ENCODE measurements at regions not wholly inside any gene's neighbourhood (a gene's known extent, or its start where the extent isn't known, plus 50 kb on each side); places are given as distances from the start of the nearest gene placed in this dataset.
"Not testable (repeated sequence)": the region's sequence is repeated elsewhere in the genome, so short reads cannot be mapped to it uniquely, and the experiment has no call there.

DNA sequence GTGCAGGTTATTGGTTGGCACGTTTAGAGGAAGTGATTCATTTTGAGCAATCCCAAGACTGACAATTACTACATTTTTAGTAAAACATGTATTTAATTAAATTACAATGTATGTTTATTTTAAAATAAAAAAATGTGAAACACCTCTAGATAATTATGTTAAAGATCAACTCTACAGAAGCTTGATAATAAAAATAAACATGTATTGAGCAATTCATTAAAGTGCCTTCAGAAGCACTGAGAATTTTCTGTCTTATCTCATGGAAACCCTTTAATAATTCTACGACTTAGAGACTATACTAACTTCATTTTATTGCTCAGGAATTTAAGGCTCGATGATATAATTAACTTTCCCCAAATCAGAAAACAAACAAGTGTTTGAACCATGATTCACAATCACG is 208.0 kb upstream of the BRINP3 start:
- H3K36me3 Mint-ChIP-seq = no peaks in the 10 kb centered on the region
- no peaks in the 10 kb centered on the region for H3K36me3 ChIP-seq (ENCODE audit: control insufficient read depth, insufficient read depth, low read length)
- H3K4me1 Mint-ChIP-seq = no peaks in the 10 kb centered on the region
- ATAC-seq (no peak), DNase-seq (no peak)
- H3K27me3 Mint-ChIP-seq (ENCODE audit: low read depth in 2 of 2) = no peaks in the 10 kb centered on the region
- 81% methylated on average over 3 of the region's 4 CpGs for WGBS (ENCODE audit: insufficient coverage)
- H3K4me3 ChIP-seq (ENCODE audit: low read length) = no peak overlapping the region
- intact Hi-C loops (cut with micrococcal nuclease) = no loop called here
- no peak overlapping the region for H3K27ac Mint-ChIP-seq
- no peak overlapping the region for H3K4me3 Mint-ChIP-seq
- no peak overlapping the region for H3K27ac ChIP-seq (ENCODE audit: low read length)
- no peaks in the 10 kb centered on the region for H3K9me3 ChIP-seq (ENCODE audit: control insufficient read depth, insufficient read depth, low read length)
- TF ChIP-seq, protein P1, sequence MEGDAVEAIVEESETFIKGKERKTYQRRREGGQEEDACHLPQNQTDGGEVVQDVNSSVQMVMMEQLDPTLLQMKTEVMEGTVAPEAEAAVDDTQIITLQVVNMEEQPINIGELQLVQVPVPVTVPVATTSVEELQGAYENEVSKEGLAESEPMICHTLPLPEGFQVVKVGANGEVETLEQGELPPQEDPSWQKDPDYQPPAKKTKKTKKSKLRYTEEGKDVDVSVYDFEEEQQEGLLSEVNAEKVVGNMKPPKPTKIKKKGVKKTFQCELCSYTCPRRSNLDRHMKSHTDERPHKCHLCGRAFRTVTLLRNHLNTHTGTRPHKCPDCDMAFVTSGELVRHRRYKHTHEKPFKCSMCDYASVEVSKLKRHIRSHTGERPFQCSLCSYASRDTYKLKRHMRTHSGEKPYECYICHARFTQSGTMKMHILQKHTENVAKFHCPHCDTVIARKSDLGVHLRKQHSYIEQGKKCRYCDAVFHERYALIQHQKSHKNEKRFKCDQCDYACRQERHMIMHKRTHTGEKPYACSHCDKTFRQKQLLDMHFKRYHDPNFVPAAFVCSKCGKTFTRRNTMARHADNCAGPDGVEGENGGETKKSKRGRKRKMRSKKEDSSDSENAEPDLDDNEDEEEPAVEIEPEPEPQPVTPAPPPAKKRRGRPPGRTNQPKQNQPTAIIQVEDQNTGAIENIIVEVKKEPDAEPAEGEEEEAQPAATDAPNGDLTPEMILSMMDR (IDR thresholded peaks at IDR 0.05) = no peak
- peaks cover 11 to 12% of the 10 kb centered on the region in 2 donors for H3K9me3 Mint-ChIP-seq
- no peaks in the 10 kb centered on the region for H3K4me1 ChIP-seq (ENCODE audit: control insufficient read depth, insufficient read depth, low read length)
- no peaks in the 10 kb centered on the region for H3K27me3 ChIP-seq (ENCODE audit: control insufficient read depth, insufficient read depth, low read length)

DNA sequence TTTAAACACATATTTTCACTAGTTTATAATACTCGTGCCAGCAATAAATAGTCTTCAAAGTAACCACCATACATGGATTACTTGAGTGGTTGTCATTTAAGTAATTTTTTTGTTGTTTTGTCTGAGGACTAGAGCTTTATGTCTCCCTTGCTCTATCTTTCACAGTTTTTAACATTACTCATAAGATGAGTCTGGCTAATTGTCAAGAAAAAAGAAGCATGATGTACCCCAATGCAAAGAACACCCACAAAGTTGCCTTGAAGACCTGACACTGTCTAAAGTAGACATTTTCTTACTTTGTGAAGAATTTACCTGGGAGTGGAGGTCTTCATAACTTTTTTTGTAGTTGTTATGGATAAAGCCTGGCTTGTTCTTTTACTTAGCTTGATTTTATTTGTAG is 210.4 kb upstream of the BRINP3 start:
- intact Hi-C loops (cut with micrococcal nuclease) = no loop called here
- Histone ChIP-seq H3K4me3 (ENCODE audit: low read length) (no peak overlapping the region), H3K9me3 (ENCODE audit: control insufficient read depth, insufficient read depth, low read length) (no peaks in the 10 kb centered on the region), H3K27ac (ENCODE audit: low read length) (no peak overlapping the region), H3K4me1 (ENCODE audit: control insufficient read depth, insufficient read depth, low read length) (no peaks in the 10 kb centered on the region), H3K27me3 (ENCODE audit: control insufficient read depth, insufficient read depth, low read length) (no peaks in the 10 kb centered on the region), H3K36me3 (ENCODE audit: control insufficient read depth, insufficient read depth, low read length) (no peaks in the 10 kb centered on the region)
- TF ChIP-seq, protein P1 (IDR thresholded peaks at IDR 0.05) = no peak
- DNase-seq (no peak), ATAC-seq (no peak)
- WGBS (ENCODE audit: insufficient coverage) = no CpG with 5 or more reads among the region's 1 CpG
- H3K4me3 Mint-ChIP-seq = no peak overlapping the region
- peaks cover 8 to 11% of the 10 kb centered on the region in 2 donors for H3K9me3 Mint-ChIP-seq
- no peaks in the 10 kb centered on the region for H3K27me3 Mint-ChIP-seq (ENCODE audit: low read depth in 2 of 2)
- no peaks in the 10 kb centered on the region for H3K4me1 Mint-ChIP-seq
- no peaks in the 10 kb centered on the region for H3K36me3 Mint-ChIP-seq
- no peak overlapping the region for H3K27ac Mint-ChIP-seq

DNA sequence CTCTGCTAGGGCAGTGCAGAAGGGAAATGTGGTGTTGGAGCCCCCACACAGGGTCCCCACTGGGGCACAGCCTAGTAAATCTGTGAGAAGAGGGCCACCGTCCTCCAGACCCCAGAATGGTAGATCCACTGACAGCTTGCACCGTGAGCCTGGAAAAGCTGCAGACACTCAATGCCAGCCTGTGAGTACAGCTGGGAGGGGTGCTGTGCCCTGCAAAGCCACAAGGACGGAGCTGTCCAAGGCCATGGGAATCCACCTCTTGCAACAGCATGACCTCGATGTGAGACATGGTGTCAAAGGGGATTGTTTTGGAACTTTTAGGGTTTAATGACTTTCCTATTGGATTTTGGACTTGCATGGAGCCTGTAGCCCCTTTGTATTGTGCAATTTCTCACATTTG is 220.8 kb upstream of the BRINP3 start:
- H3K9me3 ChIP-seq (ENCODE audit: control insufficient read depth, insufficient read depth, low read length); DNase-seq; H3K36me3 Mint-ChIP-seq; H3K4me3 ChIP-seq (ENCODE audit: low read length); H3K4me1 Mint-ChIP-seq; H3K27me3 Mint-ChIP-seq (ENCODE audit: low read depth in 2 of 2); H3K36me3 ChIP-seq (ENCODE audit: control insufficient read depth, insufficient read depth, low read length); H3K27me3 ChIP-seq (ENCODE audit: control insufficient read depth, insufficient read depth, low read length); intact Hi-C loops (cut with micrococcal nuclease); H3K27ac Mint-ChIP-seq; ATAC-seq; H3K4me1 ChIP-seq (ENCODE audit: control insufficient read depth, insufficient read depth, low read length); H3K4me3 Mint-ChIP-seq; H3K27ac ChIP-seq (ENCODE audit: low read length): not testable (repeated sequence)
- peaks cover 10 to 15% of the 10 kb centered on the region in 2 donors for H3K9me3 Mint-ChIP-seq
- WGBS (ENCODE audit: insufficient coverage) = 79% methylated on average over 4 of the region's 4 CpGs

DNA sequence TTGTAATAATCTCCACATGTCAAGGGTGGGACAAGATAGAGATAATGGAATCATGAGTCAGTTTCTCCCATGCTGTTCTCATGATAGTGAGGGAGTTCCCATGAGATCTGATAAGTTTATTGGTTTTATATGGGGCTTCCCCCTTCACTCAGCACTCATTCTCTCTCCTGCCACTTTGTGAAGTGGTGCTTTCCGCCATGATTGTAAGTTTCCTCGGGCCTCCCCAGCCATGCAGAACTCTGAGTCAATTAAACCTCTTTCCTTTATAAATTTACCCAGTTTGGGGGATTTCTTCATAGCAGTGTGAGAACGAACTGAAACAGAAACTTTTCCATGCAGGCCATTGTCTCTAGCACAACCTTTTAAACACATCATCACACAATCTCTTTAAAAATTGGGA is 221.5 kb upstream of the BRINP3 start:
- H3K27ac Mint-ChIP-seq = no peak overlapping the region
- intact Hi-C loops (cut with micrococcal nuclease) = no loop called here
- H3K36me3 Mint-ChIP-seq = peaks cover 6% of the 10 kb centered on the region
- H3K27me3 Mint-ChIP-seq (ENCODE audit: low read depth in 2 of 2) = no peaks in the 10 kb centered on the region
- Histone ChIP-seq H3K36me3 (ENCODE audit: control insufficient read depth, insufficient read depth, low read length) (no peaks in the 10 kb centered on the region), H3K27ac (ENCODE audit: low read length) (no peak overlapping the region), H3K4me3 (ENCODE audit: low read length) (no peak overlapping the region), H3K27me3 (ENCODE audit: control insufficient read depth, insufficient read depth, low read length) (no peaks in the 10 kb centered on the region), H3K9me3 (ENCODE audit: control insufficient read depth, insufficient read depth, low read length) (peaks cover 3% of the 10 kb centered on the region), H3K4me1 (ENCODE audit: control insufficient read depth, insufficient read depth, low read length) (no peaks in the 10 kb centered on the region)
- DNase-seq (no peak), ATAC-seq (no peak)
- no peaks in the 10 kb centered on the region for H3K4me1 Mint-ChIP-seq
- TF ChIP-seq, protein P1 (IDR thresholded peaks at IDR 0.05) = no peak
- no peak overlapping the region for H3K4me3 Mint-ChIP-seq
- WGBS (ENCODE audit: insufficient coverage) = 94% methylated on average over 2 of the region's 3 CpGs
- H3K9me3 Mint-ChIP-seq = peaks cover 10 to 15% of the 10 kb centered on the region in 2 donors

Data from natural killer cell (primary cell).